ENCODE measurements at regions not wholly inside any gene's neighbourhood (a gene's known extent, or its start where the extent isn't known, plus 50 kb on each side); places are given as distances from the start of the nearest gene placed in this dataset.

- TF ChIP-seq MYC (IDR thresholded peaks at IDR 0.05; ENCODE audit: low read depth, low read length), result no peak
- TF ChIP-seq, protein P1, sequence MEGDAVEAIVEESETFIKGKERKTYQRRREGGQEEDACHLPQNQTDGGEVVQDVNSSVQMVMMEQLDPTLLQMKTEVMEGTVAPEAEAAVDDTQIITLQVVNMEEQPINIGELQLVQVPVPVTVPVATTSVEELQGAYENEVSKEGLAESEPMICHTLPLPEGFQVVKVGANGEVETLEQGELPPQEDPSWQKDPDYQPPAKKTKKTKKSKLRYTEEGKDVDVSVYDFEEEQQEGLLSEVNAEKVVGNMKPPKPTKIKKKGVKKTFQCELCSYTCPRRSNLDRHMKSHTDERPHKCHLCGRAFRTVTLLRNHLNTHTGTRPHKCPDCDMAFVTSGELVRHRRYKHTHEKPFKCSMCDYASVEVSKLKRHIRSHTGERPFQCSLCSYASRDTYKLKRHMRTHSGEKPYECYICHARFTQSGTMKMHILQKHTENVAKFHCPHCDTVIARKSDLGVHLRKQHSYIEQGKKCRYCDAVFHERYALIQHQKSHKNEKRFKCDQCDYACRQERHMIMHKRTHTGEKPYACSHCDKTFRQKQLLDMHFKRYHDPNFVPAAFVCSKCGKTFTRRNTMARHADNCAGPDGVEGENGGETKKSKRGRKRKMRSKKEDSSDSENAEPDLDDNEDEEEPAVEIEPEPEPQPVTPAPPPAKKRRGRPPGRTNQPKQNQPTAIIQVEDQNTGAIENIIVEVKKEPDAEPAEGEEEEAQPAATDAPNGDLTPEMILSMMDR (IDR thresholded peaks at IDR 0.05; ENCODE audit: low read depth, low read length), result no peak
- no peak for TF ChIP-seq POLR2A (IDR thresholded peaks at IDR 0.05; ENCODE audit: extremely low read depth, insufficient read length)
- TF ChIP-seq MAX (IDR thresholded peaks at IDR 0.05; ENCODE audit: low read depth, low read length), result no peak
These were observed 584.5 kb downstream of the ACTL7B start for GRCh38 chr9:108271236-108271635.
